BE2C (cell line): ENCODE measurements at regions not wholly inside any gene's neighbourhood (a gene's known extent, or its start where the extent isn't known, plus 50 kb on each side); places are given as distances from the start of the nearest gene placed in this dataset.

ENCODE experiments used
- DNase-seq: peaks from one replicate; pipeline ENCODE4 v3.0.0-alpha.2; 2020
- H3K27me3 ChIP-seq: fragments of 250-450 bp; sonication (Bioruptor Pico); 2 replicates; pipeline ENCODE4 v1.5.1; 2020; ENCODE audit warnings: mild to moderate bottlenecking
- H3K36me3 ChIP-seq: fragments of 250-450 bp; sonication (Bioruptor Pico); 2 replicates; pipeline ENCODE4 v1.5.1; 2020; ENCODE audit warnings: mild to moderate bottlenecking
- H3K4me1 ChIP-seq: fragments of 250-450 bp; sonication (Bioruptor Pico); 2 replicates; pipeline ENCODE4 v1.5.1; 2020
- H3K4me3 ChIP-seq: 2 replicates; pipeline ENCODE4 v1.5.1; 2011; ENCODE audit warnings: low read depth, low read length
- H3K9me3 ChIP-seq: fragments of 250-450 bp; sonication (Bioruptor Pico); 2 replicates; pipeline ENCODE4 v1.5.1; 2020
- CTCF ChIP-seq: IDR thresholded peaks from 2 replicates; pipeline ENCODE4 v1.5.1; 2012; ENCODE audit warnings: mild to moderate bottlenecking, low read depth, low read length

GRCh38 chr2:122543815-122544214, 788.4 kb downstream of the TSN start:
- DNase-seq: no peak
- TF ChIP-seq CTCF: no peak

GRCh38 chr2:122545821-122546220, 790.4 kb downstream of the TSN start:
- H3K4me1 ChIP-seq: no peaks in the 10 kb centered on the region
- TF ChIP-seq CTCF: no peak

More at GRCh38 chr2:122543815-122544214, 788.4 kb downstream of the TSN start:
- Histone ChIP-seq H3K9me3 (no peaks in the 10 kb centered on the region), H3K4me3 (no peak overlapping the region), H3K27me3 (no peaks in the 10 kb centered on the region), H3K36me3 (no peaks in the 10 kb centered on the region), H3K4me1 (no peaks in the 10 kb centered on the region)

GRCh38 chr2:122562775-122563174, 807.3 kb downstream of the TSN start:
- Histone ChIP-seq H3K4me3 (no peak overlapping the region), H3K9me3 (no peaks in the 10 kb centered on the region), H3K36me3 (no peaks in the 10 kb centered on the region), H3K4me1 (no peaks in the 10 kb centered on the region), H3K27me3 (no peaks in the 10 kb centered on the region)
- DNase-seq: no peak
- TF ChIP-seq CTCF: no peak

More at GRCh38 chr2:122545821-122546220, 790.4 kb downstream of the TSN start:
- Histone ChIP-seq H3K27me3 (no peaks in the 10 kb centered on the region), H3K4me3 (no peak overlapping the region), H3K36me3 (no peaks in the 10 kb centered on the region), H3K9me3 (no peaks in the 10 kb centered on the region)
- DNase-seq: no peak

GRCh38 chr2:122563781-122564180, 808.3 kb downstream of the TSN start:
- DNase-seq: no peak
- TF ChIP-seq CTCF: no peak
- H3K4me3 ChIP-seq: no peak overlapping the region

GRCh38 chr2:122564843-122565242, 809.4 kb downstream of the TSN start:
- no peaks in the 10 kb centered on the region for H3K27me3 ChIP-seq
- H3K4me3 ChIP-seq: no peak overlapping the region
- H3K36me3 ChIP-seq: no peaks in the 10 kb centered on the region
- DNase-seq: no peak
- H3K4me1 ChIP-seq: no peaks in the 10 kb centered on the region
- no peak for TF ChIP-seq CTCF
- no peaks in the 10 kb centered on the region for H3K9me3 ChIP-seq

More at GRCh38 chr2:122563781-122564180, 808.3 kb downstream of the TSN start:
- H3K27me3 ChIP-seq: no peaks in the 10 kb centered on the region
- H3K9me3 ChIP-seq: no peaks in the 10 kb centered on the region
- H3K4me1 ChIP-seq: no peaks in the 10 kb centered on the region
- H3K36me3 ChIP-seq: no peaks in the 10 kb centered on the region

- H3K36me3 ChIP-seq: no peaks in the 10 kb centered on the region
- DNase-seq: no peak
- H3K4me3 ChIP-seq: no peak overlapping the region
- no peaks in the 10 kb centered on the region for H3K9me3 ChIP-seq
- no peaks in the 10 kb centered on the region for H3K4me1 ChIP-seq
- no peaks in the 10 kb centered on the region for H3K27me3 ChIP-seq
- no peak for TF ChIP-seq CTCF
Measured at GRCh38 chr2:122565364-122565763, 809.9 kb downstream of the TSN start.
